ENCODE measurements at regions not wholly inside any gene's neighbourhood (a gene's known extent, or its start where the extent isn't known, plus 50 kb on each side); places are given as distances from the start of the nearest gene placed in this dataset.

DNA sequence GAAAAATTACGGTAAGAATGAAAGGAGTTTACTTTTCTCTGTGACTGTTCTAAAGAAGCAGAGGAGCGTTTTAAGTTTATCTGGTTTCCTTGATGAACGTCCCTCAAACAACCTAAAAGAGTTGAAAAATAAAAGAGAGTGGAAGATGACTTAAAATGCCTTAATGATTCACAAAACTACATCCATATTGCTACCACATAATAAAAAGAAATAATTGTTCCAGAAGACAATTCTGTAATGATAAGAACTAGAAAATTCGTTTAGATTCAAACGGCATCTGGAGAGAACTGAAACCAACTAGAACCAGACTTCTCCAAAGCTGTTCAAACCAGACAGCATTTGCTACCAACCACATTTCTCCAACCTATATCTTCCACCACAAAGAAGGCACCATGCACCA is 68.1 kb downstream of the TEKT4 start:
- H3K27me3 Mint-ChIP-seq (ENCODE audit: low read depth): no peaks in the 10 kb centered on the region
- no peak for DNase-seq (ENCODE audit: low spot score in 2 of 2, unreplicated experiment in 2 of 2)
- H3K27ac Mint-ChIP-seq: no peak overlapping the region
- peaks cover 2% of the 10 kb centered on the region for H3K36me3 Mint-ChIP-seq
- TF ChIP-seq, protein P1, sequence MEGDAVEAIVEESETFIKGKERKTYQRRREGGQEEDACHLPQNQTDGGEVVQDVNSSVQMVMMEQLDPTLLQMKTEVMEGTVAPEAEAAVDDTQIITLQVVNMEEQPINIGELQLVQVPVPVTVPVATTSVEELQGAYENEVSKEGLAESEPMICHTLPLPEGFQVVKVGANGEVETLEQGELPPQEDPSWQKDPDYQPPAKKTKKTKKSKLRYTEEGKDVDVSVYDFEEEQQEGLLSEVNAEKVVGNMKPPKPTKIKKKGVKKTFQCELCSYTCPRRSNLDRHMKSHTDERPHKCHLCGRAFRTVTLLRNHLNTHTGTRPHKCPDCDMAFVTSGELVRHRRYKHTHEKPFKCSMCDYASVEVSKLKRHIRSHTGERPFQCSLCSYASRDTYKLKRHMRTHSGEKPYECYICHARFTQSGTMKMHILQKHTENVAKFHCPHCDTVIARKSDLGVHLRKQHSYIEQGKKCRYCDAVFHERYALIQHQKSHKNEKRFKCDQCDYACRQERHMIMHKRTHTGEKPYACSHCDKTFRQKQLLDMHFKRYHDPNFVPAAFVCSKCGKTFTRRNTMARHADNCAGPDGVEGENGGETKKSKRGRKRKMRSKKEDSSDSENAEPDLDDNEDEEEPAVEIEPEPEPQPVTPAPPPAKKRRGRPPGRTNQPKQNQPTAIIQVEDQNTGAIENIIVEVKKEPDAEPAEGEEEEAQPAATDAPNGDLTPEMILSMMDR (IDR thresholded peaks at IDR 0.05; ENCODE audit: unreplicated experiment): no peak
- no peaks in the 10 kb centered on the region for H3K4me1 Mint-ChIP-seq
- no peak overlapping the region for H3K4me3 Mint-ChIP-seq
- peaks cover 73% of the 10 kb centered on the region for H3K9me3 Mint-ChIP-seq

DNA sequence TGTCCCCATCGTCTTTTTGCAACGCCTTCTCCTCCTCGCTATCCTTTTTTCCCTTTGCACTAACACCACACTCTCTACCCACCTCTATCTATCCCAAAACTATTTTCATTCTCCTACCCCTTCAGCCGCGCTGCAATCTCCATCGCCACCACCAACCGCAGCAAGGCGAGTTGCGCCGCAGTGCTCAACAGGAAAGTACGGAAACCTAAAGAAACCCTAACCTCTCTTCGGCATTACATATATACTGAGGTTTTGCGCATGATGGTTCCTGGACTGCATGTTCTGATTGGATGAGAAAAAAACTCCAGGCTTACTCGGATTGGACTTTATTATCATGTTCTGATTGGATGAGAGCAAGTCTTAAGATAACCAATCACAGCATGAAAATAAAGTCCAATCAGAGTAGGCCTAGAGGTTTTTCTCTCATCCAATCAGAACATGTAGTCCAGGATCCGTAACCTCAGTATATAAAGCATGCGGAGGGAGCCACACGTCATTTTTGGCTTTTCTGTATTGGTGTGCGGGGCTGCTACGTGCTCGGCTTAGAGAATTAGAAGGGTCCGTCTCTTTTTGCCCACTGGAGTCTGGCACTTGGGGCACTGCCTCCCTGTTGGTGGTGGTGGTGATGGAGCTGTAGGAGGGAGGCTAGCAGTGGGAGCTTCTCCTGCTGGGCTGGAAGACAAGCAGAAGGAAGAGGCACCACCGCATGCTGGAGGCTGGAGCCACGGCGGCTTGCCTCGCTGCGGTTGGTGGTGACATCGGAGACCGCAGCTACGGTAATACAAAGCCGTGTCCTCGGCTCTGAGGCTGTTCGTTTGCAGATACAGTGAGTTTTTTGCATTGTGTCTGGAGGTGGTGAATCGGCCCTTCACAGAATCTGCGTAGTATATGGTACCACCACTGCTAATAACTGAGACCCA is 76.1 kb downstream of the TEKT4 start:
- Mint-ChIP-seq H3K4me3 (no peak overlapping the region), H3K27ac (no peak overlapping the region), H3K9me3 (peaks cover 81% of the 10 kb centered on the region), H3K27me3 (ENCODE audit: low read depth) (no peaks in the 10 kb centered on the region), H3K36me3 (no peaks in the 10 kb centered on the region), H3K4me1 (no peaks in the 10 kb centered on the region)
- no peak for DNase-seq (ENCODE audit: low spot score in 2 of 2, unreplicated experiment in 2 of 2)
- TF ChIP-seq, protein P1 (IDR thresholded peaks at IDR 0.05; ENCODE audit: unreplicated experiment): no peak

DNA sequence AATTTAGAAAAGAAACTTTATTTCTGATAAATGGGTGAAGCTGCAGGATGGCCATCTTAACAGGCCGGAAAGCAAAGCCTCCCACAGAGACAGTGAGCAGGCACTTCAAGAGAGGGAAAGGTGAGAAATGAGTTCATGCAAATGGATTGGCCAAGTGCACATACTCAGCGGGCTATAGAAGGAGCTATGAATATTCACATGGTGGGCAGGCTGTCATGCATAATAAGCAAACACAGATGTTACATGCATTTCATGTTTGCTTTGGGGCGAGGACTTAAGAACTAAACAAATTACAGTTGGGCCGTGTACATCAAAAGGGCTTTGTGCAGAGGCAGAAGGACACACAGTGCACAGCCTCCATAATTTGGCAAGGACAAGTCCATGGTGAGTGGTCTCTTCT is 69.8 kb upstream of the MAL start:
- DNase-seq (ENCODE audit: low spot score in 2 of 2, unreplicated experiment in 2 of 2): no peak
- no peaks in the 10 kb centered on the region for H3K4me1 Mint-ChIP-seq
- peaks cover 4% of the 10 kb centered on the region for H3K27me3 Mint-ChIP-seq (ENCODE audit: low read depth)
- peaks cover 25% of the 10 kb centered on the region for H3K9me3 Mint-ChIP-seq
- H3K4me3 Mint-ChIP-seq: no peak overlapping the region
- TF ChIP-seq, protein P1 (IDR thresholded peaks at IDR 0.05; ENCODE audit: unreplicated experiment): no peak
- no peak overlapping the region for H3K27ac Mint-ChIP-seq
- H3K36me3 Mint-ChIP-seq: no peaks in the 10 kb centered on the region

DNA sequence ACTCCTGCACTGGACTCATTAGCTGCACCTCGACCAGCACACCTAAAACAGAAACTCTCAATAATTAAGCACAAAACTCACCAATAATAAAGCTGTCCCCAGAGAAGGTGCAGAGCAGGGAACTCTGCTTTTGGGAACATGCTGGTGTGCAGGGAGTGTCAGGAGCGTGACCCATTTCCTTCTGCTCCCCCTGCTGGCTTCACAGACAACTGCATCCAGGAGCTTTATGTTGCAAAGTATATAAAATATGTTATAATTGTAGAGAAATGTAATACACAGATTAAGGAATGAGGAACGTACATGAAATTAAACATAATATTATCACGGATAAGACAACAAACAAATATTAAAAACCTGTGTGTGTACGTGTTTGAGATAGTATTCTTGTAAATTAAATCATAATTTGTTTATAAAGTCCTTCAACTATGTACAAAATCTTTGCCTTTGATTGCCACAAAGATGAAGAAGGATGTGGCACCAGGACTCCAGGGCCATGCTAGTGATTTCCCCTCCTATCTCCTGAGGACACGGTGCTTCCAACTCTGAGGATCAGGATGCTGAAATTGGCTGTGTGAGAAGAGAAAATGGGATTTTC is 68.6 kb upstream of the MAL start:
- no peak overlapping the region for H3K27ac Mint-ChIP-seq
- peaks cover 4% of the 10 kb centered on the region for H3K27me3 Mint-ChIP-seq (ENCODE audit: low read depth)
- no peak for DNase-seq (ENCODE audit: low spot score in 2 of 2, unreplicated experiment in 2 of 2)
- peaks cover 19% of the 10 kb centered on the region for H3K9me3 Mint-ChIP-seq
- H3K4me1 Mint-ChIP-seq: no peaks in the 10 kb centered on the region
- H3K36me3 Mint-ChIP-seq: no peaks in the 10 kb centered on the region
- TF ChIP-seq, protein P1 (IDR thresholded peaks at IDR 0.05; ENCODE audit: unreplicated experiment): peak; percentile 83
- H3K4me3 Mint-ChIP-seq: no peak overlapping the region

DNA sequence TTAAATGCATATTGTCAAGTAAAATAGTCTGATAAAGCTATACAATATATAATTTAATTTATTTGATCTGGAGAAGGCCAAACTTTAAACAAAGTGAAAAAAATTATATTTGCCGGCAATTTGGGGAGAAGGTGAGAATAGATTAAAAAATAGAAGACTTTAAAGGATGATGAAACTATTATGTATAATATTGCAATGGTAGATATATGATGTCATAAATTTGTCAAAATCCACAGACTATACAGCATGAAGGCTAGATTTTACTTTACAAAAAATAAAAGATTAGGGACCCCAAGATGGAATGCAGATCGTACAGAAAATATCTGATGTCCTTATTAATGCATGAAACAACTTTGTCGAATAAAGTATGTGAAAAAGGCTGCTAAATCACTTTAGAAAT is 67.3 kb upstream of the MAL start:
- DNase-seq (ENCODE audit: low spot score in 2 of 2, unreplicated experiment in 2 of 2): no peak
- Mint-ChIP-seq H3K9me3 (peaks cover 6% of the 10 kb centered on the region), H3K27ac (no peak overlapping the region), H3K4me3 (no peak overlapping the region), H3K36me3 (no peaks in the 10 kb centered on the region), H3K27me3 (ENCODE audit: low read depth) (peaks cover 6% of the 10 kb centered on the region), H3K4me1 (no peaks in the 10 kb centered on the region)
- TF ChIP-seq, protein P1 (IDR thresholded peaks at IDR 0.05; ENCODE audit: unreplicated experiment): no peak
